GM23338 (cell line): ENCODE measurements at regions not wholly inside any gene's neighbourhood (a gene's known extent, or its start where the extent isn't known, plus 50 kb on each side); places are given as distances from the start of the nearest gene placed in this dataset.

ENCODE experiments used
- ATAC-seq: fragments of 200-7000 bp; cut with Tn5 transposase; 3 replicates; pipeline ENCODE4 v1.9.1; 2020
- DNase-seq: peaks from one replicate; pipeline ENCODE4 v3.0.0-alpha.2; 2015; ENCODE audit warnings: low spot score
- H2AFZ ChIP-seq: fragments of 200-600 bp; sonication (generic); 2 replicates; pipeline ENCODE4 v1.8.0; 2016; ENCODE audit warnings: antibody characterized with exemption, mild to moderate bottlenecking, moderate library complexity
- H3F3A ChIP-seq: fragments of 200-600 bp; sonication (generic); replicated peaks from 2 replicates; pipeline ENCODE4 v1.8.0; 2017; ENCODE audit warnings: antibody characterized with exemption, mixed run types, low read depth
- H3K27ac ChIP-seq: fragments of 200-600 bp; sonication (generic); 2 replicates; pipeline ENCODE4 v1.6.1; 2016; ENCODE audit warnings: low read depth
- H3K27me3 ChIP-seq: fragments of 200-600 bp; sonication (generic); 2 replicates; pipeline ENCODE4 v1.8.0; 2016; ENCODE audit warnings: mild to moderate bottlenecking, mixed run types, moderate library complexity; ENCODE audit not compliant: insufficient read depth
- H3K36me3 ChIP-seq: fragments of 200-600 bp; sonication (generic); 2 replicates; pipeline ENCODE4 v1.8.0; 2016; ENCODE audit warnings: mild to moderate bottlenecking; ENCODE audit not compliant: insufficient read depth
- H3K4me1 ChIP-seq: fragments of 200-600 bp; sonication (generic); 2 replicates; pipeline ENCODE4 v1.8.0; 2016; ENCODE audit warnings: mild to moderate bottlenecking, moderate library complexity; ENCODE audit not compliant: insufficient read depth
- H3K4me2 ChIP-seq: fragments of 200-600 bp; sonication (generic); 2 replicates; pipeline ENCODE4 v1.7.1; 2017; ENCODE audit warnings: mixed run types
- H3K4me3 ChIP-seq: fragments of 200-600 bp; sonication (generic); 2 replicates; pipeline ENCODE4 v1.6.1; 2016; ENCODE audit warnings: mixed run types
- H3K79me2 ChIP-seq: fragments of 200-600 bp; sonication (generic); replicated peaks from 2 replicates; pipeline ENCODE4 v1.8.0; 2017; ENCODE audit warnings: mild to moderate bottlenecking; ENCODE audit not compliant: insufficient read depth
- H3K9me2 ChIP-seq: fragments of 200-600 bp; sonication (generic); 2 replicates; pipeline ENCODE4 v1.8.0; 2017; ENCODE audit not compliant: insufficient read depth
- H4K20me1 ChIP-seq: fragments of 200-600 bp; sonication (generic); replicated peaks from 2 replicates; pipeline ENCODE4 v1.8.0; 2017; ENCODE audit warnings: mild to moderate bottlenecking; ENCODE audit not compliant: insufficient read depth
- H3K27ac Mint-ChIP-seq: 2 replicates; pipeline ENCODE4 v1.8.0; 2020; ENCODE audit warnings: inconsistent platforms, mild to moderate bottlenecking, moderate library complexity, mixed read lengths
- H3K27me3 Mint-ChIP-seq: 3 replicates; pipeline ENCODE4 v1.8.0; 2022; ENCODE audit warnings: low read depth, mild to moderate bottlenecking, moderate library complexity, mixed read lengths, inconsistent platforms; ENCODE audit not compliant: insufficient read depth, poor library complexity
- H3K36me3 Mint-ChIP-seq: 3 replicates; pipeline ENCODE4 v1.8.0; 2021; ENCODE audit warnings: low read depth, mild to moderate bottlenecking, inconsistent platforms, moderate library complexity, mixed read lengths
- H3K4me1 Mint-ChIP-seq: 3 replicates; pipeline ENCODE4 v1.8.0; 2020; ENCODE audit warnings: mild to moderate bottlenecking, inconsistent platforms, mixed read lengths
- H3K4me3 Mint-ChIP-seq: 3 replicates; pipeline ENCODE4 v1.8.0; 2021; ENCODE audit warnings: moderate library complexity, mild to moderate bottlenecking, inconsistent platforms, mixed read lengths
- H3K9me3 Mint-ChIP-seq: 3 replicates; pipeline ENCODE4 v1.8.0; 2020; ENCODE audit warnings: moderate library complexity, mild to moderate bottlenecking, inconsistent platforms, mixed read lengths
- EZH2 ChIP-seq: fragments of 200-600 bp; sonication (generic); IDR thresholded peaks from one replicate; pipeline ENCODE4 v1.8.0; 2017; ENCODE audit warnings: antibody characterized with exemption, mild to moderate bottlenecking, low read depth; ENCODE audit not compliant: unreplicated experiment
- EZH2phosphoT487 ChIP-seq: fragments of 200-600 bp; sonication (generic); IDR thresholded peaks from one replicate; pipeline ENCODE4 v1.8.1; 2018; ENCODE audit warnings: antibody characterized with exemption; ENCODE audit not compliant: unreplicated experiment
- JUNB ChIP-seq: IDR thresholded peaks from one replicate; pipeline ENCODE4 v1.6.1; 2016; ENCODE audit warnings: antibody characterized with exemption; ENCODE audit not compliant: unreplicated experiment
- NANOG ChIP-seq: IDR thresholded peaks from 2 replicates; pipeline ENCODE4 v1.6.1; 2016; ENCODE audit warnings: antibody characterized with exemption, borderline replicate concordance
- REST ChIP-seq: IDR thresholded peaks from one replicate; pipeline ENCODE4 v1.6.1; 2018; ENCODE audit warnings: antibody characterized with exemption; ENCODE audit not compliant: unreplicated experiment
- ZNF114 ChIP-seq: fragments of 250-450 bp; sonication (Bioruptor Pico); IDR thresholded peaks from 2 replicates; pipeline ENCODE4 v1.5.0; 2020; ENCODE audit warnings: mild to moderate bottlenecking, moderate library complexity

DNA sequence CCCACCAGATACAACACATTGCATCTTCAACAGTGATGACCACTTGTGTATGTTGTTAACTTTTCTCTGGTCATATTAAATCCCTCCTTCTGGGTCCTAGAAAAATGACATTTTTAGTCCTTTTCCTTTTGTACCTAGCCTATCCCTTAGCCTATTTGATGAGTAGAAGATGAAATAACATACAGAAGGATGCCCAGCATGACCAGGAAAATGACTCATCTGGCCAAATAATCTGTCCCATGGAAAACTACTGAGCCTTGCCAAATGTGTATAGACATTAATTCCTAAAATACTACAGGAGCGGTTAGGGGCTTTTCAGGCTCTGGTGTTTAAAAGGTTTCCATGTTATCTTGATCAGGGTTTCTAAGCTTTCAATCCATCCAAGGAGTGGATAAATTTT, 129.0 kb upstream of the KCNIP4 start (continued):
- no peak for TF ChIP-seq NANOG
- no peak for TF ChIP-seq ZNF114 (CRISPR knock-in tag)
- TF ChIP-seq JUNB: no peak
- no peak for TF ChIP-seq EZH2phosphoT487
- TF ChIP-seq EZH2: no peak
- no peak for TF ChIP-seq REST

GRCh38 chr4:22072726-22073125, 124.2 kb upstream of the KCNIP4 start:
- no peaks in the 10 kb centered on the region for H3K4me1 Mint-ChIP-seq
- Histone ChIP-seq H3K4me2 (no peak overlapping the region), H3F3A (no peaks in the 10 kb centered on the region), H3K4me3 (no peak overlapping the region), H3K27me3 (no peaks in the 10 kb centered on the region), H4K20me1 (no peaks in the 10 kb centered on the region), H3K27ac (no peak overlapping the region), H3K9me2 (peaks cover 5% of the 10 kb centered on the region; the same call in 1 of the 2 replicates), H3K36me3 (no peaks in the 10 kb centered on the region), H3K79me2 (no peaks in the 10 kb centered on the region), H3K4me1 (no peaks in the 10 kb centered on the region), H2AFZ (no peak overlapping the region)
- peaks cover 3% of the 10 kb centered on the region for H3K27me3 Mint-ChIP-seq
- no peak overlapping the region for H3K27ac Mint-ChIP-seq
- DNase-seq (no peak), ATAC-seq (no peak)
- no peak overlapping the region for H3K4me3 Mint-ChIP-seq
- peaks cover 17% of the 10 kb centered on the region; the same call in 2 of the 3 replicates for H3K36me3 Mint-ChIP-seq
- TF ChIP-seq ZNF114 (CRISPR knock-in tag): no peak
- peaks cover 21% of the 10 kb centered on the region for H3K9me3 Mint-ChIP-seq

GRCh38 chr4:22072240-22072639, 123.7 kb upstream of the KCNIP4 start:
- Histone ChIP-seq H3K4me1 (no peaks in the 10 kb centered on the region), H2AFZ (no peak overlapping the region), H4K20me1 (no peaks in the 10 kb centered on the region), H3K27ac (no peak overlapping the region), H3K4me3 (no peak overlapping the region), H3K9me2 (peaks cover 5% of the 10 kb centered on the region; the same call in 1 of the 2 replicates), H3K27me3 (no peaks in the 10 kb centered on the region), H3K4me2 (no peak overlapping the region), H3F3A (no peaks in the 10 kb centered on the region), H3K36me3 (no peaks in the 10 kb centered on the region), H3K79me2 (no peaks in the 10 kb centered on the region)
- Mint-ChIP-seq H3K27me3 (peaks cover 3% of the 10 kb centered on the region), H3K36me3 (peaks cover 17% of the 10 kb centered on the region; the same call in 2 of the 3 replicates), H3K27ac (no peak overlapping the region), H3K4me3 (no peak overlapping the region), H3K9me3 (peaks cover 21% of the 10 kb centered on the region), H3K4me1 (no peaks in the 10 kb centered on the region)
- ATAC-seq: no peak
- no peak for TF ChIP-seq ZNF114 (CRISPR knock-in tag)
- no peak for DNase-seq
